ENCODE measurements at regions not wholly inside any gene's neighbourhood (a gene's known extent, or its start where the extent isn't known, plus 50 kb on each side); places are given as distances from the start of the nearest gene placed in this dataset.

DNA sequence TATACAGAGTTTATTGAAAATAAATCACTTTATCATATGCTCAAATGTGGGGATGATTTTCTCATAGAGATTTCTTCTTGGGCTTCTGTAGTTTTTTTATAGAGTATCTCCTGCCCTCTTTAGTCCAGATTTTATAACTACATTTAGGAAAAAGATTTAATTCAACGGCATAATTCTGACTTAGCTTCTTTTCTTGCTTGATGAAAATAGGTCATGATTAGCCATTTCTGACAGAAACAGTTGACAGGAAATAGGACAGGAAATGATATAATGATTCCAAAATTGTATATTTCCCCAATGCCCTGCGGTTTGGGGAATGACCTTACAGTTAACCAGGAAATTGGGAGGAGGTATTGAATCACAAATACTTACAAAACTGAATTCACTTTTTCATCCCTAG, 1531.9 kb upstream of the ACVR2A start:
- Histone ChIP-seq H3K27ac (no peak overlapping the region), H3K27me3 (no peaks in the 10 kb centered on the region), H3K4me3 (no peak overlapping the region), H3K9me3 (no peaks in the 10 kb centered on the region), H3K36me3 (no peaks in the 10 kb centered on the region), H3K4me1 (no peaks in the 10 kb centered on the region)
- TF ChIP-seq CTCF (IDR thresholded peaks at IDR 0.05): peak in 1 of 2 donors; percentile 16
- intact Hi-C loops (cut with DNase I): no loop called here
- DNase-seq (peak in 2 of 4 donors; percentile 37 to 38), ATAC-seq (no peak)

GRCh38 chr2:146305164-146305563, 1539.7 kb upstream of the ACVR2A start:
- H3K27ac ChIP-seq: no peak overlapping the region
- DNase-seq (no peak), ATAC-seq (no peak)
- intact Hi-C loops (cut with DNase I): no loop called here
- H3K4me1 ChIP-seq: no peaks in the 10 kb centered on the region
- no peaks in the 10 kb centered on the region for H3K36me3 ChIP-seq
- H3K4me3 ChIP-seq: no peak overlapping the region
- TF ChIP-seq CTCF (IDR thresholded peaks at IDR 0.05): no peak
- peaks cover 0 to 17% of the 10 kb centered on the region in 2 donors for H3K9me3 ChIP-seq
- no peaks in the 10 kb centered on the region for H3K27me3 ChIP-seq

DNA sequence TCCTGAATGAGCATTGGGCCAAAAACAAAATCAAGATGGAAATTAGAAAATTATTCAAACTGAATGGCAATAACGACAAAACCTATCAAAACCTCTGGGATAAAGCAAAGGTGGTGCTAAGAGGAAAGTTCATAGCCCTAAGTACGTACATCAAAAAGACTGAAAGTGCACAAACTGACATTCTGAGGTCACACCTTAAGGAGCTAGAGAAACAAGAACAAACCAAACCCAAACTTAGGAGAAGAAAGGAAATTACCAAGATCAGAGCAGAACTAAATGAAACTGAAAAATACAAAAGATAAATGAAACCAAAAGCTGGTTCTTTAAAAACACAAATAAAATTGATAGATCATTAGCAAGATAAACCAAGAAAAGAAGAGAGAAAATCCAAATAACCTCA, 1543.5 kb upstream of the ACVR2A start:
- intact Hi-C loops (cut with DNase I): no loop called here
- Histone ChIP-seq H3K9me3 (peaks cover 0 to 37% of the 10 kb centered on the region in 2 donors), H3K27ac (no peak overlapping the region), H3K36me3 (no peaks in the 10 kb centered on the region), H3K27me3 (no peaks in the 10 kb centered on the region), H3K4me3 (no peak overlapping the region), H3K4me1 (no peaks in the 10 kb centered on the region)
- no peak for DNase-seq
- ATAC-seq: no peak
- TF ChIP-seq CTCF (IDR thresholded peaks at IDR 0.05): no peak

- no peaks in the 10 kb centered on the region for H3K4me1 ChIP-seq
- intact Hi-C loops (cut with DNase I): no loop called here
- H3K27me3 ChIP-seq: no peaks in the 10 kb centered on the region
- DNase-seq (no peak), ATAC-seq (no peak)
- peaks cover 0 to 49% of the 10 kb centered on the region in 2 donors for H3K9me3 ChIP-seq
- H3K36me3 ChIP-seq: no peaks in the 10 kb centered on the region
- TF ChIP-seq CTCF (IDR thresholded peaks at IDR 0.05): no peak
- no peak overlapping the region for H3K4me3 ChIP-seq
- no peak overlapping the region for H3K27ac ChIP-seq
Observed at GRCh38 chr2:146295080-146295670, 1549.7 kb upstream of the ACVR2A start.

DNA sequence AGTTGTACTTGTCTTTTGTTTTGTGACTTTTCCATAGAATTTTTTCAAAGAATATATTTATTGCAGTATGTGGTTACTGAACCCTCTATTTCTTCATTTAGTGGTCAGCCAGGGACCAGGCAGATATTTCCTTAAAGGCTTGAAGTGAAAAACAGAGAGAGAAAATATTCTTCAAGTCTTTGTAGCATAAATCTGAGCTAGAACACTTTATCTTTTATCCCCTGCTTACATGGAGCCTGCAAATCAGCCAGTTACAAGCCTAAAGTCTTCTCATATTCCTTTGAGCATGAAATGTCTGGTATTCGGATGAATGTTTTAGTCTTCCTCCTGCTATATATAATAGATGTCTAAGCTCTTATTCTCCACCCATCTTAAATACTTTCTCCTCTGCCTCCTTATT, 1557.5 kb upstream of the ACVR2A start:
- H3K4me1 ChIP-seq: no peaks in the 10 kb centered on the region
- ATAC-seq (no peak), DNase-seq (no peak)
- no peaks in the 10 kb centered on the region for H3K36me3 ChIP-seq
- no peak overlapping the region for H3K4me3 ChIP-seq
- intact Hi-C loops (cut with DNase I): no loop called here
- H3K27ac ChIP-seq: no peak overlapping the region
- H3K27me3 ChIP-seq: no peaks in the 10 kb centered on the region
- TF ChIP-seq CTCF (IDR thresholded peaks at IDR 0.05): no peak
- peaks cover 0 to 7% of the 10 kb centered on the region in 2 donors for H3K9me3 ChIP-seq

All from left lung (tissue), 4 donors.